MM.1S (cell line): ENCODE measurements at regions not wholly inside any gene's neighbourhood (a gene's known extent, or its start where the extent isn't known, plus 50 kb on each side); places are given as distances from the start of the nearest gene placed in this dataset.

Source experiments
- CTCF ChIP-seq: fragments of 300-600 bp; sonication (generic); IDR thresholded peaks from 2 replicates; pipeline ENCODE4 v1.5.1; 2016; ENCODE audit warnings: antibody characterized with exemption, low read length, mixed read lengths
- EZH2 ChIP-seq: fragments of 300-600 bp; sonication (generic); optimal IDR thresholded peaks from 2 replicates; pipeline ENCODE3; 2017; ENCODE audit warnings: low read depth, mild to moderate bottlenecking, antibody characterized with exemption, low read length, mixed read lengths

- TF ChIP-seq CTCF, result no peak
- no peak for TF ChIP-seq EZH2
These were observed 234.4 kb downstream of the NEBL start for GRCh38 chr10:20662742-20663141.
